GM23248 (cell line): ENCODE measurements at regions not wholly inside any gene's neighbourhood (a gene's known extent, or its start where the extent isn't known, plus 50 kb on each side); places are given as distances from the start of the nearest gene placed in this dataset.

Source experiments
- EZH2 ChIP-seq: fragments of 200-600 bp; sonication (generic); IDR thresholded peaks from 2 replicates; pipeline ENCODE4 v1.6.1; 2018; ENCODE audit warnings: antibody characterized with exemption, mild to moderate bottlenecking; ENCODE audit not compliant: insufficient read depth, poor library complexity, severe bottlenecking
- EZH2phosphoT487 ChIP-seq: fragments of 200-600 bp; sonication (generic); IDR thresholded peaks from 2 replicates; pipeline ENCODE4 v1.6.1; 2018; ENCODE audit warnings: antibody characterized with exemption, moderate library complexity, mild to moderate bottlenecking, low read depth; ENCODE audit not compliant: insufficient read depth

DNA sequence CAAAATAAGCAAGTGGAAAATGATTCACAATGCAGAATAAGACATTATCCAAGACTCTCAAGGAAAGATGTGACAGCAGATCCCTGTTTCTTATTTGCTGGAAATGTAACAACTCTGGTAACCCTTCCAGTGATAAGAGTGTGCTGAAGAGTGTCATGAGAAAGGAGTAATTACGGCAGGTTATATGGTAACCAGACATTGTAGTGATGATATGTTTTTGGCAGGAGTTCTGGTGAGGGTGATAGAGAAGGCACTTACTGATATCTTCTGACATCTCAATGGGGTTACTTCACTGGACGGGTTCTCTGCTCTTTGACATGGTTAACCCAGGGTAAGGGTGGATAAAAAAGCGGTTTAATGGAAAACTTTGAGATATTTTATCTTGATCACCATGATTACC is 1270.9 kb downstream of the CDH11 start:
- no peak for TF ChIP-seq EZH2phosphoT487
- TF ChIP-seq EZH2 = no peak
